SK-MEL-5 (cell line): ENCODE measurements at regions not wholly inside any gene's neighbourhood (a gene's known extent, or its start where the extent isn't known, plus 50 kb on each side); places are given as distances from the start of the nearest gene placed in this dataset.
"Not testable (repeated sequence)": the region's sequence is repeated elsewhere in the genome, so short reads cannot be mapped to it uniquely, and the experiment has no call there.

Experiments
- DNase-seq: peaks from one replicate; pipeline ENCODE4 v3.0.0-alpha.2; 2016; ENCODE audit warnings: low read depth, low spot score
- in situ Hi-C: cut with HindIII; loops from 2 replicates; pipeline ENCODE4 v1.10.0; 2016; ENCODE audit warnings: low sequenced_read_pairs, high pct_unique_total_duplicates, low pct_unique_long_range_greater_than_20kb

GRCh38 chr11:38006466-38006865, 1408.4 kb upstream of the RAG2 start:
- no peak for DNase-seq
- in situ Hi-C loops, result no loop called here

GRCh38 chr11:38005597-38005996, 1407.6 kb upstream of the RAG2 start:
- in situ Hi-C loops, result no loop called here
- DNase-seq, result no peak

- DNase-seq, result no peak
- in situ Hi-C loops, result no loop called here
Measured at GRCh38 chr11:37999171-37999570, 1401.1 kb upstream of the RAG2 start.

GRCh38 chr11:37995886-37996285, 1397.8 kb upstream of the RAG2 start:
- in situ Hi-C loops, result no loop called here
- no peak for DNase-seq

- in situ Hi-C loops, result no loop called here
- peak; percentile 59 for DNase-seq
Measured at GRCh38 chr11:37988031-37988430, 1390.0 kb upstream of the RAG2 start.

GRCh38 chr11:37984991-37985390, 1387.0 kb upstream of the RAG2 start:
- in situ Hi-C loops, result no loop called here
- DNase-seq, result no peak

- no peak for DNase-seq
- in situ Hi-C loops, result no loop called here
Measured at GRCh38 chr11:37978647-37979046, 1380.6 kb upstream of the RAG2 start.

- DNase-seq, result no peak
- in situ Hi-C loops, result no loop called here
Measured at GRCh38 chr11:37973941-37974340, 1375.9 kb upstream of the RAG2 start.

GRCh38 chr11:37972691-37973090, 1374.7 kb upstream of the RAG2 start:
- DNase-seq, result no peak
- in situ Hi-C loops, result no loop called here

GRCh38 chr11:37969336-37969735, 1371.3 kb upstream of the RAG2 start:
- DNase-seq, in situ Hi-C loops: not testable (repeated sequence)

- no peak for DNase-seq
- in situ Hi-C loops, result no loop called here
Measured at GRCh38 chr11:37968148-37968547, 1370.1 kb upstream of the RAG2 start.

GRCh38 chr11:37967635-37968034, 1369.6 kb upstream of the RAG2 start:
- no peak for DNase-seq
- in situ Hi-C loops, result no loop called here

- in situ Hi-C loops, result no loop called here
- no peak for DNase-seq
Measured at GRCh38 chr11:37963440-37963839, 1365.4 kb upstream of the RAG2 start.

- no peak for DNase-seq
- in situ Hi-C loops, result no loop called here
Measured at GRCh38 chr11:37957717-37958116, 1359.7 kb upstream of the RAG2 start.

GRCh38 chr11:37951996-37952395, 1354.0 kb upstream of the RAG2 start:
- DNase-seq, result no peak
- in situ Hi-C loops, result no loop called here

GRCh38 chr11:37948258-37948657, 1350.2 kb upstream of the RAG2 start:
- no peak for DNase-seq
- in situ Hi-C loops, result no loop called here

GRCh38 chr11:37947821-37948220, 1349.8 kb upstream of the RAG2 start:
- in situ Hi-C loops, result no loop called here
- no peak for DNase-seq

- DNase-seq, result peak; percentile 58
- in situ Hi-C loops, result no loop called here
Measured at GRCh38 chr11:37946155-37946766, 1348.2 kb upstream of the RAG2 start.

GRCh38 chr11:37942081-37942480, 1344.0 kb upstream of the RAG2 start:
- no peak for DNase-seq
- in situ Hi-C loops, result no loop called here

- in situ Hi-C loops, result no loop called here
- DNase-seq, result no peak
Measured at GRCh38 chr11:37929100-37929653, 1331.1 kb upstream of the RAG2 start.
